HPDE6-E6E7 (cell line): ENCODE measurements at regions not wholly inside any gene's neighbourhood (a gene's known extent, or its start where the extent isn't known, plus 50 kb on each side); places are given as distances from the start of the nearest gene placed in this dataset.

Experiments
- DNase-seq: peaks from one replicate; pipeline ENCODE4 v3.0.0; 2011; ENCODE audit warnings: missing footprints; ENCODE audit errors: extremely low spot score

DNA sequence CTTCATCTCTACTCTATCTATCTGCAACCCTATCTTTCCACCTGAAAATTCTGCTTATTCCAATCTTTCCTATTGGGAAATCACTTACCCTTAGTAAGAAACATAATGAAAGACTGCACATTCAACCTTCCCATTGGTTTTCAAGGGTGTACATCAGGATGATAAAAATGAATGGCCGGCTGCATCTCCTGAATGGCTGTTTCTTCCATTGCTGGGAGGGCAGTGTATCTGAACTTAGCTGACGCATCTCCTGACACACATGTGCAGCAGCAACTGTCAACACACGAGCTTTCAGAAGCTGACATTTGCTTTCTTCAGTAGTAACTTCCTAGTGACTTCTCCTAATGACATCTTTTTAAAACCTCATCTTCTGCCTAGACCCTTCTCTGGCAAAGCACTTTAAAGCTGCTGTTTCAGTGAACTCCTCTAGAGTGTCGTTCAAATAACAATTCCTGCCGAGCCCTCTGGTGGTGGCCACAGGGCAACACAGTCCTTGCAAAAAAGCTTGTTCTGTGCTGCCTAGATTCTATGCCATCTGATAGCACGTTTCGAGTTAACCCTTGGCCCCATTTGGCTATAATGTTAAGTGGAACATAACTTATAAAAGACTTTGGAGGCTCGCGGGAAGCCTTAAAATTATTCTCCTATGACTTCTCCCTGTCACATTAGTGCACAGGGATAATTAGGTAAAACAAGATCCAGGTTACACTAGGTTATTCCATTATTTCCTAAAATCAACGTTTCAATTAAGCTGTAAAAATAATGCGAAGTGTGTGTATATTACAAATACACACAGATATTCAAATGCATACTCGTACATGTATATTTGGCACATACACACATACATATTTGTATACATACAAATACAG lies 2340.7 kb downstream of the PCDH7 start:
- DNase-seq = peak; percentile 19

DNA sequence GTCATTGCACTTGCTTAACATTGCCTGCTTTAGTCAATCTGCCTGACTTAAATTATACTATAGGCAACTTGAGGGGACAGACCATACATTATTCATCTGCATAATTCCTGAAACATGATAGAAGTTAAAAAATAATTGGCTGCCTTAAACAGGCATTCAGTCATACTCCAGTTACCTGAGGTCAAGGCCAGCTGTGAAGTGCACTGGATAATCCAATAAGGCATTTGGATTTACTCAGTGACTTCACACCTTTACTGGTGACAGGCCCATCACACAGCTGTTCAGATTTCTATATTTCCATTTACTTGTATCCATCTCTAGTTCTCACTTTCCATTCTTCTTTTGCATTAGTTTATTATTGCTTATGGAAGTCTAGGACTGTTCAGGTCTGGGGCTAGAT lies 2341.6 kb downstream of the PCDH7 start:
- DNase-seq = no peak

DNA sequence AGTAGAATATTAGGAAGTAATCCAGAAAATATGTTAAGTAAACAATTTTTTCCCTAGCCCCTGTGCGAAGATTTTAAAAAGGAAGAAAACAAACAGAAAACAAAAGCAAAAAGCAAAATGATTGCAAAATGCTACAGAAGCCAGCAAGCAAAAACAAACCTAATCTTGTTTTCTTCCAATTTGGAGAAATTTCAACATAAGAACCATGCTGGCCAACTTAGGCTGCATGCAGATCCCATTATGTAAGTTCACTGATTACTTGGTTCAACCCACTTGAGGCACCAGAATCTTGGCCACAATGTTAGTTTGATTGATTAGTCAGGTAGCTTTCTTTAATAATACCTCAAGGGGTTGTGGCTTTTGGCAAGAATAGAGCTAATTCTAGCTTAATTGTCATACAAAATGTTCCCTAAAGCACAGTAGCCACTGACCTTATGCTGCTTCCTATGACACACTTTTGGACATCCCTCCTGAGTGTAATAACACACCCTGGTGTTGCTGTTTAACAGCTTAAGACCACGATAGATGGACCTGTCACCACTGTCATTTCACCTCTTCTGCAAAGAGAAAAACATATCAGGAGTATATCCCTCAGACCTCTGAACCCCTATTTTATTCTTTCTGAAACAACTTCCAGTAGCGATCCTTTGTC lies 2342.1 kb downstream of the PCDH7 start:
- no peak for DNase-seq

DNA sequence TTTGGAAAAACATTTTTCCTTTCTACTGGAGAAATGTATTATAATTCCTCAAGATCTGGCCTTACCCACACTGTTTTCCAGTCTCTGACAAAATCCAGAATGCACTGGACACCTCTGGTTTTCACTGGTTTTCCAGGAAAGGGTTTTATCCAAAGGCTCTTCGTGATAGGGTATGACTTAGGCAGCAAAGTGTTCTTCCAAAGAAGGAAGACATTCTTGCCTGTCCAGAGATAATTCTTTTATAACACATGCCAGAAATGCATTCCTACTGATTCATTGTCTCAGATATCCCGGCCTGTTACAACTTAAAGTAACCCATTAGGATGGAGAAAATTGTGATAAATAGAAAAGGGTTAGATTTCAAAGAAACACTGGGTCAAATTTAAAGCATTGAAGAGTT lies 2343.1 kb downstream of the PCDH7 start:
- DNase-seq = no peak

DNA sequence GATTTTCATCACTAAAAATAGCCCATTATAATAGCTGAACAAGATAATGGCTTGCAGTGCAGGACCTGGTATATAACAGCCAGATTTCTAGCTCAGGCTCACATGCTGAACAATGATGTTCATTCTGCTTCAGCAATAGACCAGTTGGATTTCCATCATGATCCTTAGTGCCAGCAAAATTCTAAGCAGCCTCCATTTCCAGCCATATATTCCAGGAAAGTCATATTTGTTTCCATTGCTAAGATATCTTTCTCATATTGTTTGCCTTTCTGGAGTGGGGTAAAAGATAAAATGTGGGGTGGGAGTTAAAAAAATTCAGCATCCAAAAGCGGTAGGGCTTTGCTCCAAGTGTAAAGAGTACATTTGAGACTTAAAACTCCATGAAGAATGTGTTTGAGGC lies 2344.1 kb downstream of the PCDH7 start:
- no peak for DNase-seq

DNA sequence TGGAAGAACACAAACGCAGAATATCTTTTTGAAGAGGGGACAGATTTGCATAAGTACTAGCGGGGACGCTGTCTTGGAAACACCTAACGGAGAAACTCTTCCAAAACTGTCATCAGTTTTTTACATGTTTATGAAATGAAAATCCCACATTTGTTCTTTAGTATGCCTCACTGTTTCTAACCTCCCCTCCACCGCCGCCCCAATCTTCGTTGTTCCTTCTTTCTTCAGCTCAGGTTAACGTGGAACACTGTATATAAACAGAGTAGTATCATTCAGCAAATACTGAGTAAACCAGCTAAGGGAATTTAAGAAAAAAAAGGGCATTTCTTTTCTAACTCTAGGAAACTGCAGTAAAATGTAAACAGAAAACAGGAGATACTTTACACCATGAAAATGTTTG lies 2345.6 kb downstream of the PCDH7 start:
- DNase-seq = no peak

DNA sequence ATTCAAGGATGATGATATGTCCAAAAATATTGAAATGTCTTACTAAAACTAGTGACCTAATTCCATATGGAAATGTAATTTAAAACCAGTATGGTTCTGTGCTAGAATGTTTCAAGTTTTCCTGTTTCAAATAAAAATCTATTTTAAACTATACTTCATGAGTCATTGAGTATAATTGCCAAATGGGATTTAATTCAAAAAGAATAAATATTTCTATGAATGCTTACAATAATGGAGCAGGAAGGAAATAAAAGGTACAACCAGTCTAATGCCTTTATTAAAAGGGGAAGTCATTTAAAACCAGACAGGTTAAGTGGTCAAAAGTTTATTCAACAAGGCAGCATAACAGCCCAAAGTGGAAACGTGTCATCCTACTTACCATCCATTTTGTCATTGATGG lies 2347.1 kb downstream of the PCDH7 start:
- DNase-seq = no peak

DNA sequence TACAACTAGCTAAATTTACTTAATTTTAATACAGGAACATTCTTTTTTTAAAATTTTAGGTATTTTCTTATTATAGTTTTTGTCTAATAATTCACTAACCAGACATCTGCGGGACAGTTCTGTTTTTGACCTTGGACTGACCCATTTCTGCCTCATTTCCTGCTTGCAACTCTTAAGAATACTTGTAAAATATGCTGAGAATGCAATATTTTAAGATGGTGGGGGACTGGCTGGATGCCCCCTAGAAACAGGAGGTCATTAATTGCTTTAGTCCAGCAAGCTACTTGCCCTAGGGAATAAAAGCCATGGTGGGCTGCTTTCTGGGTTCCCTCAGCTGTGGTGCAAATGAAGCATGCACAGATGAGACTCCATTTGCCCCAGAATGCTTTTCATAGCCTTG lies 2348.4 kb downstream of the PCDH7 start:
- no peak for DNase-seq

DNA sequence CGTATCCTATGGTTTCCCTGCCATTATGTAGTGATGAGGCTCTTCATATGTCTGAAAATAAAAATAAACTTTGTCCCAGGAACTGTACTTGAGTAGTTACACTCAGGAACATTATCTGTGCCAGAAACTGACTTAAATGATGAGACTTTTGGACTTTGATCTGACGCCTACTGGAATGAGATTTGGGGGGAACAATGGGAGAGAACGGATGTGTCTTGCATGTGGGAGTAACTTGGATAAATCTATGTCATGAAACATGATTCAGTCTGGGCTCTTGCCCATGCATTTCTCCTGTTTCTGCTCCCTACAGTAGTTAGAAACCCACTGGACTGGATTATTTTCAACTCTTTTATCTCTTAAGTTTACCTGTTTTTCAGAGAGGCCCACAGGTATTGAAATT lies 2351.4 kb downstream of the PCDH7 start:
- no peak for DNase-seq

DNA sequence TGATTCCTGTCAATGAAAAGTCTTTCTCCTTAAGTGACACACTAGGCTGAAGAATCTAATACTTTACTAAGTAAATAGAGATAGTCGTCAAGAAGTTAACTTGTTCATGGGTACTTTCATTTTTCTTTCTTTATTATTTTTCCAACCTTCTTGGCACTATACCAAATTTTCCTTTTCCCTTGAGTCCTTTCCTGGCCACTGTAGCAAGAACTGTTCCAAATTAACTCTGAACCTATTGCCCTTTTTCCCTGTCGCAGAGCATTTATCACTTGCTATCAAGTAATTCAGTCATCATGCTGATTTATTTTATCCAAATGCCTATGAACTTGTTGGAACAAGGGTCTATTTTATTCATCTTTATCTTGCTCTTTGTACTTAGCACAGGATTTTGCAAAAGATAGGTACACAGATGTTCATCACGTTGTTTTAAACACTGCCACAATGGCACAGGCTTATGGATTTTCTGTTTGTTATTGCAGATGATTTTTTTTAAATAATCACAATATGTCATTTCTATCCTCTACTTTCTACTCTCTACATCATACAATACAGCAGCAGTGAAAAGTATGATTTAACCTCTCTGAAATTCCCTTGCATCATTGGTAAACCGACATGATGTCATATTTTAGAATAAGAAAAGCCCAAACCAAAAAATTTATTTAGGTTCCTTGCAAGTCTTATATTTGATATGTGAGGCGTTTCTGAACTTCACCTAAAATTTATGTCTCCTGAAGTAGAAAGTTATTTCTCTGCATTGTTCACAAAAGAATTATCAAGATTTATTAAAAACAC lies 2352.3 kb downstream of the PCDH7 start:
- DNase-seq = no peak

DNA sequence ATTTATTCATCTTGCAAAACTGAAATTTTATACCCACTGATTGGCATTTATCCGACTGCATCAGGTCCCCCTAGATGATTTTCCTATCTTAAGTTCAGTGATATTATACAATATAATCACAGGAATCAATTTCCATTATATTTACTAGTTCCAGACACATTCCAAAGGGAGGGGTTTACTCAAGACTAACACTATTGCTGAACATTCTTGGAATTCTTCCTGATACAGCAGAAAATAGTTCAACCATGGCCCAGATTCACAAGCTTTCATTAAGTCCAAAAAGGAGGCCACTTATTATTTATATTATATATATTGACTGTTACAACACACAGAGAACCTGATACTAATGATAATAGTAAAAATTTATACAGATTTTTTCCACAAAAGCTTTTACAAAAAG lies 2353.6 kb downstream of the PCDH7 start:
- no peak for DNase-seq

DNA sequence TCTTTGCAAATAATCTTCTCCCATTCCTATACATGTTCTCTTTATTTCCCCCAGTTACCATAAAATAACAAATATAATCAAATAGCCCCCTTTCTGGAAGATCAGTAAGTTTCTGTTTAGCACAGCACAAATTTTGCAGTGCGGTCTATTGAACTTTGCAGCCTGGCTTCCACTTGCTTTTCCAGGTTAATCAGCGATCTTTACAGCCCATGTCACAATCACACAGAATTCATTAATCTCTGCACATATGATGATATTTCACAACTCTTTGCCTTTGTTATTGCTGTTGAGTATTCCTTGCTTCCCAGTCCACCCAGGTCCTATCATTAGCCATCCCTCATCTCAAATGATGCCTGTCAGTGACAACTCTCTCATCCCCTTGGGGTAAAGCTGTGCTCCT lies 2358.0 kb downstream of the PCDH7 start:
- no peak for DNase-seq

DNA sequence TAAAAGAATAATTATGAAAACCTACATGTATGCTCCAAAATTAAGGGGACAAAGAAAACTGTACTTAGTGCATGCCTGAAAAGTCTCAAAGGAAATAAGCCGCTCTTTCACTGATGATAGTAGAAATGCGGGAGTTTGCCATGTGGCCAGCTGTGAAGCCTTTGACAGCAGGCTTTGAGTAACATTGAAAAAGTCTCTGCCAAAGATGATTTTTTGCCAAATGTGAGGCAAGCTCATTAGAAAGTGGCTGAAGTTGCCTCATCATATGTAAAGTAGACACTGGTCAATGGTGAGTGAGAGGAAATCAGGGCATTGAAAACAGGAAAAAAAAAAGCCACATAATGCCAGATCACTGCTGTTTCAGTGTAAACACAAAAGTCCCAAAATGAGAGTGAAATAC lies 2360.1 kb downstream of the PCDH7 start:
- DNase-seq = no peak

DNA sequence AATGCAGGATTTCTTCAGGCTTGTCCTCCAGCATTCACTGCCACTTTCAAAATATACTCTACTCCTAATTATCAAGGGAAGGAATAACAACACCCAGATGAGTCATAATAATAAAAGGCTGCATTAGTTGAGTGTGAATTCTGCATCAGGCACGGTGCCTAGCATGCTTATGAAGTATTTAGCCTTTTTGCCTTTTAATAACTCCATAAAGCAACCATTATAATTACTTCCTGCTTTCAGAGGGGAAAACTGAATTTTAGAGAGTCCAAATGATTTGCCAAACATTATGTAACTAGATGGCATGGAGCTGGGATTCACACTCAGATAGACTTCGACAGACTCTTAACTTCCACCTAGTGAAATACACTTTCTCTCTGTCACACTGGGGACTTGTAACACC lies 2365.5 kb downstream of the PCDH7 start:
- no peak for DNase-seq

DNA sequence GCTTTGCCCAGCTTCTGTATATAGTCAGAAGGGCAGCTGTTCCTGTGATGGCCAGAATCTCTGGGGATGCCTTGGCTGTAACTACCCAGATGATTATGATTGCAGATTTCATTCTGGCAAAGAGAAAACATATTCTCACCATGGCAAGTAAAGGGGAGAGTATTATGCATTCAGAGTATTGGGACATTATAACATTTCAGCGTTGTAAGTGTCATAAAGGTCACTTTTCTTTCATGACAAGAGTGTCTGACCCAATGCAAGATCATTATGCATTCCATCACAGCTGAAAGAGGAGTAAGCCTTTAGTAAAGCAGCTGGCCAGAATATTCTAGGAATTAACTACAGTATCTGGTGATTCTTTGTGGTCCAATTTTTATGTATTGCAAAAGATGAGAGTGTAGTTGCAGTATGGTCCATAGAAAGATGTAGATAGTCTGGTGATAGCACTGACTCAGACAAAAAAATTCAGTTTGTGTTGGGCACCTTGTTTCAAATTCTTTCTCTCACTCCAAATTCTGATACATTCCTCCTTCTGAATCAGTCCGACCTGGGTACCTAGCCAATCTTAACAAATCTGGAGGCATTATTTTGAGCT lies 2366.3 kb downstream of the PCDH7 start:
- DNase-seq = no peak

DNA sequence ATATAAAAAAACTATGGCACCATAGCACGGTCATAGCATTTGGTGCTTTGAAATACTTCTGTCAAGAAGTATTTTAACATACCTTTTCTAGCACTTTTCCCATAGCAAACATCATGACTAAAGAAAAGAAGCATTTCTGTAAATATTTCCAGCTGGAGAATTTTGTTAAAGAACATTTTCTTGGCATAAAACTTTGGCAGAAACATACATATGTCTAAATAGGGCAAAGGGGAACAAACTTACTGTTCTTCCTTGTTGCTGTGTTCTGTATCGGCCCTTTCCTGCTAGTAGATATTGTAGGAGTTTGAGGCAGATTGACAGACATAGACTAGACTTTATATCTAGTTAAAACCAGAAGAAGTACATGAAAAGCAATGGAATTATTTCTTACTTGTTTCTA lies 2368.5 kb downstream of the PCDH7 start:
- no peak for DNase-seq

DNA sequence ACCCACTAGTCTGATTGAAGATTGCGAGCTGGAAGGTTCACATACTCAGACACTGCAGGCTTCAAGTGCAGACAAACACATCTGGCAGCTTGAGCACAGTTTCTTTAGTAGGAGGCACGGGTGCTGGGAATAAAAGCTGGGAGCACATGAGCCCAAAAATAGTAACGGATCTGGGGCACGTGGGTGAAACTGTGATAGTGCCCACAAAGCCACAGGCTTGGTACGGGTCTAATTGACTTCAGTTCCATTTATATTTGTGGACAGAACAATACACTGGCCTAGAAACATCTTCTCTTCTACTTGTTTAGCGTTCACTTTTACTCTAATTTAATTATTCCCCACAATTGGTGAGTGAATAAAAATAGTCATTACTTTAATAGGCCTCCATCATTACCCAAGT lies 2370.7 kb downstream of the PCDH7 start:
- DNase-seq = no peak

DNA sequence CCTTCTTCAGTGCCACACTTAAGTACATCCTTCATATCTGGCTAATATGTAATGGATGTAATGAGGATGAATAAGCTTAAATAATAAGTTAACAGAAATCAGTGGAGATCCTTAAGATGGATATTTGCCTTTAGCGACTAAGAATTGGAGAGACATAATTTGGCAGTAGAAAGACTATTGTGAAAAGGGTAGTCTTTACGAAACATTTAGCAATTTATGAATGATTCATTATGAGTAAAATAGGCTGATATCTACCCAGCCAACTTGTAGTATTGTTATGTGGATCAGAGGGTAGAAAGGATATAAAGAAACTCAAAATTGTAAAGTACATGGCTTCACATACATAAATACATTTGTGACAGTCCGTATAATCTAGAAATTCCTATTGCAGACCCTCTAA lies 2371.8 kb downstream of the PCDH7 start:
- no peak for DNase-seq

DNA sequence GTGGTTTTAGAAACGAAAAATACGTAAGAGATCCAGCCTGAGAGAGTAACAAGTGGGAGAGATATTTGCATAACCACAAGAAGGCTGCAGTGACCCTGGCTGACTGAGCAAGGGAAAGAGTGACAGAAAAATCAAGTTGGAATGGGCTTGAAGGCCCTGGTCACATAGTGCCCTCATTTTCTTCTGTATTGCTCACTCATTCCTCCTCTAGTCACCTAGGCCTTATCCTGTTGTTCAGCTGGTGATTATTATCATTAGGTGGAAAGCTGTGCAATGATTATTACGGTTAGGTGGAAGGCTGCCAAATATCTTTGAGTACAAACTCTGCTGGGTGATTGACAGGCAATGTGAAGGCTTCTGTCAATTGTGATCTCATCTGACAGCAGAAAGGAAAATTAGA lies 2384.1 kb downstream of the PCDH7 start:
- DNase-seq = no peak

DNA sequence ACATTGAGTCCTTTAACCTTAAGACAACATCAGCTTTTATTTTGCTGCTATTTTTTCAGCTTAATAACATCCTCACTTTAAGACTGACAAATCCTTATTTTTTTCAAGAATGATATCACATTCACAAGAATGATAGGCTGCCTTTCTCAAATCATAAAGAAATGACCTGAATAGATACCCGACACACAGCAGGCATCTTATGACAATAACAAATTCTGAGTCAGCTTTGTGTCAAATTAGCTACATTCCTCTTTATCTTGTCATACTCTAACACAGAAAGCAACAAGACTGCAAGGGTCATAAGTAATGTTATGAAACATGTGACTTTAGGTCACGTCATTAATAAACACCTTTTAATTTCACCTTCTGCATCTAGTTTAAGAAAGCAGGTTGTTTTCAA lies 2387.6 kb downstream of the PCDH7 start:
- peak; percentile 17 for DNase-seq

DNA sequence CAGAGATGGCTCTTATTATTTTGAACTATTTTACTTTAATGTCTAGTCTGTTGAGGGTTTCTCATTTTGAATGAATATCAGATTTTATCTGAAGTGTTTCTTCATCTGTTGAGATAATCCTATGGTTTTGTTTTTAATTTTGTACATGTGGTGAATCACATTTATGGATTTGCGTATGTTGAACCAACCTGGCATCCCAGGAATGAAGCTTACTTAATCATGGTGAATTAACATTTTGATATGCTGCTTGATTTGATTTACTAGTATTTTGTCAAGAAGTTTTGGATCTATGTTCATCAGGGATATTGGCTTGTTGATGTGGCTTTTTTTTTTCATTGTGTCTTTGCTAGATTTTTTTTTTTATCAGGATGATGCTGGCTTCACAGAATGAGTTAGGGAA lies 2390.9 kb downstream of the PCDH7 start:
- DNase-seq = no peak

DNA sequence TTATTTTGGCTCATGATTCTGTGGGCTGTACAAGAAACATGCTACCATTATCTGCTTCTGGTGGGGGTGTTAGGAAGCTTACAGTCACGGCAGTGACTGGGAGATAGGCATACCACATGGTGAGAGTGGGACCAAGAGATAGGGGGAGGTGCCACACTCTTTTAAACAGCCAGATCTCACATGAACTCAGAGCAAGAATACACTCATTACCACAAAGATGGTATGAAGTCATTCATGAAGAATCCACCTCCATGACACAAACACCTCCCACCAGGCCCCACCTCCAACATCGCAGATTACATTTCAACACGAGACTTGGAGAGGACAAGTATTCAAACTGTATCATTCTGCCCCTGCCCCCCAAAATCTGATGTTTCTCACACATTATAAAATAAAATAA lies 2396.7 kb downstream of the PCDH7 start:
- DNase-seq = no peak
